ENCODE measurements at regions not wholly inside any gene's neighbourhood (a gene's known extent, or its start where the extent isn't known, plus 50 kb on each side); places are given as distances from the start of the nearest gene placed in this dataset.

DNA sequence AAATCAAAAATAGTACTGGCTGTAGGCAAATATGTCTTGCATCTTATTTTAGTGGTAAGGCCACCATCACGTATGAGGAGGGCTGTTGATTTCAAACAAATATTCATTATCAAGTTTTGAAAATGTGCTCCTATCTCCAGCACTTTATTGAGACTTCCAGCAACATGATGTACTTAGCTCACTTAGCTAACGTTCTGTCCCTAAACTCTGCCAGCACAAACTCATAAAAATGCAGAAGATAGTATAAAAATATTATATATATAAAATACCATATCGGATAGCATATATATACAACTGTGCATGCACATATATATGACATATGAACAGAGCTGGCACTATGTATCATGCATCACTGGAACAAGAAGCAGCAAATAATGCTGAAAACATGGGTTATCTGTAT is 762.3 kb downstream of the C6orf118 start:
- TF ChIP-seq, protein P1, sequence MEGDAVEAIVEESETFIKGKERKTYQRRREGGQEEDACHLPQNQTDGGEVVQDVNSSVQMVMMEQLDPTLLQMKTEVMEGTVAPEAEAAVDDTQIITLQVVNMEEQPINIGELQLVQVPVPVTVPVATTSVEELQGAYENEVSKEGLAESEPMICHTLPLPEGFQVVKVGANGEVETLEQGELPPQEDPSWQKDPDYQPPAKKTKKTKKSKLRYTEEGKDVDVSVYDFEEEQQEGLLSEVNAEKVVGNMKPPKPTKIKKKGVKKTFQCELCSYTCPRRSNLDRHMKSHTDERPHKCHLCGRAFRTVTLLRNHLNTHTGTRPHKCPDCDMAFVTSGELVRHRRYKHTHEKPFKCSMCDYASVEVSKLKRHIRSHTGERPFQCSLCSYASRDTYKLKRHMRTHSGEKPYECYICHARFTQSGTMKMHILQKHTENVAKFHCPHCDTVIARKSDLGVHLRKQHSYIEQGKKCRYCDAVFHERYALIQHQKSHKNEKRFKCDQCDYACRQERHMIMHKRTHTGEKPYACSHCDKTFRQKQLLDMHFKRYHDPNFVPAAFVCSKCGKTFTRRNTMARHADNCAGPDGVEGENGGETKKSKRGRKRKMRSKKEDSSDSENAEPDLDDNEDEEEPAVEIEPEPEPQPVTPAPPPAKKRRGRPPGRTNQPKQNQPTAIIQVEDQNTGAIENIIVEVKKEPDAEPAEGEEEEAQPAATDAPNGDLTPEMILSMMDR (IDR thresholded peaks at IDR 0.05) = no peak
- TF ChIP-seq EP300 (IDR thresholded peaks at IDR 0.05) (no peak), POLR2A (IDR thresholded peaks at IDR 0.05) (no peak)
- WGBS, 2 donors = 88 to 91% methylated on average over 3 of the region's 3 CpGs
- Histone ChIP-seq H3K4me1 (no peaks in the 10 kb centered on the region), H3K9me3 (no peaks in the 10 kb centered on the region), H3K27me3 (no peaks in the 10 kb centered on the region), H3K4me3 (no peak overlapping the region), H3K36me3 (no peaks in the 10 kb centered on the region), H3K27ac (no peak overlapping the region)
- DNase-seq (ENCODE audit: low spot score in 2 of 2) = no peak

DNA sequence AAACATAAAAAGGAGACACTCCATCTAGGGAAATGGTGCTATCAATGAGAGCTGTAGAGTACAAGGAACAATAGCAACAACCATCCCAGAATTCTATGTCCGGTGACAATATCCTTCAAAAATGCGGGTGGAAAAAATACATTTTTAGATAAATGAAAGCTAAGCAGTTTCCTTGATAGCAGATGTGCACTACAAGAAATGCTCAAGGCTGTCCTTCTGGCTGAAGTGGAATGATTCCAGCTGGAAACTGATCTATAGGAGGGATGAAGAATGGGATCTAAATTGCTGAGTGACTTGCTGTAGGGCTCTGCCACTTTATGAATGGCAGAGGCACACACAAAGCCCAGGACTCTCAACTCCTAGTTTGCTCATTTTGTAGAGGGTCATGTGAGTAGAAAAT is 763.1 kb downstream of the C6orf118 start:
- no peak overlapping the region for H3K4me3 ChIP-seq
- H3K4me1 ChIP-seq = no peaks in the 10 kb centered on the region
- DNase-seq (ENCODE audit: low spot score in 2 of 2) = no peak
- no peak overlapping the region for H3K27ac ChIP-seq
- H3K27me3 ChIP-seq = no peaks in the 10 kb centered on the region
- TF ChIP-seq POLR2A (IDR thresholded peaks at IDR 0.05) (no peak), EP300 (IDR thresholded peaks at IDR 0.05) (no peak)
- TF ChIP-seq, protein P1 (IDR thresholded peaks at IDR 0.05) = no peak
- no peaks in the 10 kb centered on the region for H3K36me3 ChIP-seq
- no peaks in the 10 kb centered on the region for H3K9me3 ChIP-seq
- WGBS, 2 donors = 32 to 41% methylated on average over 2 of the region's 2 CpGs

DNA sequence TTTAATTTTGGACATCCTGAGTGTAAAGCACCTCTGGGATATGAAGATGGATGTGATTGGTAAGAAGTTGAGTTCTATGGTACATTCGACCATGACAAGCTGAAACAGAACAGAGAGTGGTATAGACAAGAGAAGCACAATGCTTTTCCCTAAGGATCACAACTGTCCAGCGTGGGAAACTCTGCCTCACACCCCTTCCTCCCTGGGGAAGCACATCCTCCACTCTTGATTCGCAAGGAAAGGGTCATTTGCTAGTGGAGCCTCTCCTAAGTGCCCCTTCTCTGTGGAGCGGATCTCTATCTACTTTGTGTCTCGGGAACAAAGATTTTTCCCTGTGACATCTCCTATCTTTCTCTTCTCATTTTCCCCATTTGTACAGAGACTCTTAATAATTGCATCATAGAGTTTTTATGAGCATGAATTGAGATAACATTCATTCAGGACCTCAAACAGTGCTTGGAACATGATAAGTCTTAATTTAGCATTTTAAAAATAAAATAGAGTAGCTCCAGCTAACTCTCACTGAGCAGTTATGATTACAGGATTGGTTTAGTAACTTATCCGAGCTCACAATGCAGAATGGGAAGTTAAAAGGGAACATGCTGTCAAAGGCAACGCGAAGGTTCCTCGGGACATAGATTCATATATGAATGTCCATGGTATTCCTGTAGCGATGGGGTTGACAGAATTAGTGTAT is 775.2 kb downstream of the C6orf118 start:
- Histone ChIP-seq H3K27ac (no peak overlapping the region), H3K9me3 (no peaks in the 10 kb centered on the region)
- WGBS, 2 donors = 83 to 92% methylated on average over 10 of the region's 10 CpGs

DNA sequence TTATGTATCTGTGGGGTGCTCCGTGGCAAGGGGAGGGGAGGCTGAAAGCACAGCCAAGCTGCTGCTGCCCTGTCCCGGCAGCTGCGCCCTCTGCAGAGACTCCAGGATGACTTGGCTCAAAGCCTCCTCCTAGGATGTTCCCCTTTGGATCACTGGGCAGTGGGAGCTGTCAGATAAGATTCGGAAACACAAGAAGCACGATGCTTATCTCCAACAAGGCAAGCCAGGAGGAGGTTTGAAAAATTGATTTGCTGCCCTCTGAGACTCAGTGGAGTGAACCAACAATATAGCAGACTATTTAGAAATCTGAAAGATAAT is 776.4 kb downstream of the C6orf118 start:
- DNase-seq (ENCODE audit: low spot score in 2 of 2) = no peak
- 39 to 48% methylated on average over 5 of the region's 5 CpGs for WGBS, 2 donors
- no peaks in the 10 kb centered on the region for H3K9me3 ChIP-seq
- H3K4me3 ChIP-seq = no peak overlapping the region
- TF ChIP-seq, protein P1 (IDR thresholded peaks at IDR 0.05) = no peak
- no peak for TF ChIP-seq EP300 (IDR thresholded peaks at IDR 0.05)
- no peak for TF ChIP-seq POLR2A (IDR thresholded peaks at IDR 0.05)
- no peak overlapping the region for H3K27ac ChIP-seq
- H3K27me3 ChIP-seq = no peaks in the 10 kb centered on the region
- no peaks in the 10 kb centered on the region for H3K36me3 ChIP-seq
- no peaks in the 10 kb centered on the region for H3K4me1 ChIP-seq

More for the DNA sequence above, 775.2 kb downstream of the C6orf118 start:
- no peaks in the 10 kb centered on the region for H3K36me3 ChIP-seq
- no peak for DNase-seq (ENCODE audit: low spot score in 2 of 2)
- TF ChIP-seq, protein P1 (IDR thresholded peaks at IDR 0.05) = no peak
- TF ChIP-seq EP300 (IDR thresholded peaks at IDR 0.05) (no peak), POLR2A (IDR thresholded peaks at IDR 0.05) (no peak)
- H3K4me1 ChIP-seq = no peaks in the 10 kb centered on the region
- no peak overlapping the region for H3K4me3 ChIP-seq
- no peaks in the 10 kb centered on the region for H3K27me3 ChIP-seq

DNA sequence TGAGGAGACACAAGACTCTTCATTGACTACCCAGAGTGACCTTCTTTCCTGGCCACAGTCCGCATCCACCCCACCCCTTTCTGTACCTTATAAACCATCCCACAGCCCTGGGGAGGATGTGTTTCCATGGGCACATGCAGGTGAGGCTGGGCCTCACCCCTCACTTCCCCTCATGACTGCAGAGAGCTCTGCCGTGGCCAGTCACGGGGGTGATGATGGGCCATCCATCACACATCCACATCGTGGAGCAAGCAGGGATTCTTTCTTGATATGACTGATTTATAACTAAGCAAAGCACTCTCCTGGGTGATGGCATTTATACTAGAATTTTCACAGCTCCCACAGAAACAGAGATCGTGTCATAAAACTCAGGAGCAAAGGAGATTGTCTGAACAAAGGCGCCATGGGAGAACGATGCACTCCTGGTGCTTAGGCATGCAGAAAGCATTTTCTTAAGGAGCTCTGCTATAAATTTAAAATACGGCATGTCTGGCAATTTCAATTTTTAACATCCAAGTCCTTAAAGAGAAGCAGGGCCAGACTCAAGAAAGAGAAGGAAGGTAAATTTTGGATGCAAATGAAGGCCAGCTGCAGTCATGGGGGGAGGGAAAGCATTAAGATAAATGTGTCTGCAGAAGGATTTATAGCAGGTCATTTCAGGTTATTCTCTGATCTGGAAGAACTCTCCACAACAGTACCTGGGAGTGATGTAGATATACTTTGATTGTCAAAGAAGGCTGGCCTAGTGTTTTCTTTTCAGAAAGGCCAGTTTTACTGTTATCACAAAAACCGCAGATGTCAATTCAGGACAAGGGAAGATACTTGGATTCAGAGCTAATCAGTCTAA is 777.0 kb downstream of the C6orf118 start:
- WGBS, 2 donors = 70% methylated on average over 9 of the region's 9 CpGs
- no peaks in the 10 kb centered on the region for H3K36me3 ChIP-seq
- no peak overlapping the region for H3K4me3 ChIP-seq
- no peaks in the 10 kb centered on the region for H3K27me3 ChIP-seq
- no peak overlapping the region for H3K27ac ChIP-seq
- no peaks in the 10 kb centered on the region for H3K9me3 ChIP-seq
- H3K4me1 ChIP-seq = no peaks in the 10 kb centered on the region
- TF ChIP-seq POLR2A (IDR thresholded peaks at IDR 0.05) (no peak), EP300 (IDR thresholded peaks at IDR 0.05) (no peak)
- TF ChIP-seq, protein P1 (IDR thresholded peaks at IDR 0.05) = no peak
- no peak for DNase-seq (ENCODE audit: low spot score in 2 of 2)

Data from tibial nerve (tissue), 4 donors.